GM12878 (cell line): ENCODE measurements at regions not wholly inside any gene's neighbourhood (a gene's known extent, or its start where the extent isn't known, plus 50 kb on each side); places are given as distances from the start of the nearest gene placed in this dataset.

Experiments used
- ATAC-seq: fragments of 200-7000 bp; cut with Tn5 transposase; 3 replicates; pipeline ENCODE4 v1.9.1; 2020; ENCODE audit warnings: mild to moderate bottlenecking, moderate library complexity
- BruUV-seq: library from RNA; stranded (reverse); fragments of 400-500 nt; replicated peaks from 2 replicates; lab custom pipeline; 2021; lab: Mats Ljungman, UMichigan
- CTCF ChIA-PET: fragments of 300-600 bp; sonication (Branson Sonifier 250); formaldehyde crosslinking; extraction: SDS; loops from one replicate; lab custom pipeline; 2021; ENCODE audit warnings: inconsistent platforms; lab: Yijun Ruan, JAX
- POLR2A ChIA-PET: fragments of 350-600 bp; formaldehyde crosslinking; extraction: SDS; loops from one replicate; lab custom pipeline; 2021; ENCODE audit warnings: inconsistent platforms; lab: Charles Lee
- RAD21 ChIA-PET: fragments of 300-600 bp; sonication (Branson Sonifier 250); formaldehyde crosslinking; loops from one replicate; lab custom pipeline; 2023; ENCODE audit warnings: antibody characterized with exemption; ENCODE audit not compliant: unreplicated experiment; lab: Charles Lee
- SMC1A ChIA-PET: fragments of 300-600 bp; sonication (Branson Sonifier 250); formaldehyde crosslinking; loops from one replicate; lab custom pipeline; 2023; ENCODE audit not compliant: unreplicated experiment, uncharacterized antibody; lab: Charles Lee
- DNase-seq: peaks from one replicate; pipeline ENCODE4 v3.0.0-alpha.2; 2011; ENCODE audit warnings: low read depth, low spot score
- FAIRE-seq: peaks from 3 replicates; lab custom pipeline; 2011; peaks lifted over from hg19 to GRCh38; lab: Jason Lieb, UNC
- H2AFZ ChIP-seq: 2 replicates; pipeline ENCODE4 v1.6.0; 2011; ENCODE audit warnings: low read depth, low read length, control low read depth; ENCODE audit not compliant: control insufficient read depth
- H3K27ac ChIP-seq: 2 replicates; pipeline ENCODE4 v1.5.1; 2011; ENCODE audit warnings: control low read depth; ENCODE audit not compliant: control insufficient read depth, insufficient read depth
- H3K27me3 ChIP-seq, 2 experiments: replicated peaks in 1 of 2; 2 replicates each; pipeline versions ENCODE4 v1.6.0 to v1.6.1; 2011; ENCODE audit warnings: low read length in 1 of 2; ENCODE audit not compliant: control insufficient read depth in 2 of 2, insufficient read depth in 2 of 2
- H3K36me3 ChIP-seq, 2 experiments: 2 replicates each; pipeline ENCODE4 v1.5.1; 2011; ENCODE audit warnings: low read length in 1 of 2; ENCODE audit not compliant: control insufficient read depth in 2 of 2, insufficient read depth in 2 of 2
- H3K4me1 ChIP-seq: 2 replicates; pipeline ENCODE4 v1.6.1; 2011; ENCODE audit warnings: mild to moderate bottlenecking, low read length, moderate library complexity, mixed read lengths; ENCODE audit not compliant: control insufficient read depth, insufficient read depth
- H3K4me2 ChIP-seq: 2 replicates; pipeline ENCODE4 v1.6.0; 2011; ENCODE audit warnings: control low read depth; ENCODE audit not compliant: control insufficient read depth, insufficient read depth
- H3K4me3 ChIP-seq: fragments of 200-600 bp; sonication (generic); 2 replicates; pipeline ENCODE4 v1.5.1; 2016
- H3K79me2 ChIP-seq: 2 replicates; pipeline ENCODE4 v1.6.0; 2011; ENCODE audit warnings: low read length; ENCODE audit not compliant: control insufficient read depth, insufficient read depth
- H3K9ac ChIP-seq: 2 replicates; pipeline ENCODE4 v1.8.0; 2011; ENCODE audit warnings: low read length, control low read depth, mixed read lengths; ENCODE audit not compliant: control insufficient read depth, insufficient read depth
- H3K9me3 ChIP-seq: replicated peaks from 3 replicates; pipeline ENCODE4 v1.5.1; 2011; ENCODE audit warnings: mild to moderate bottlenecking, low read length; ENCODE audit not compliant: control insufficient read depth, insufficient read depth
- H4K20me1 ChIP-seq: 2 replicates; pipeline ENCODE4 v1.6.0; 2011; ENCODE audit not compliant: control insufficient read depth, insufficient read depth
- ATF7 ChIP-seq: fragments of 450-650 bp; IDR thresholded peaks from 2 replicates; pipeline ENCODE4 v1.6.1; 2016; ENCODE audit warnings: low read depth, mild to moderate bottlenecking
- IKZF2 ChIP-seq, 2 experiments: fragments of 450-650 bp; IDR thresholded peaks; 2 replicates each; pipeline ENCODE4 v1.6.1; 2017; ENCODE audit warnings: mild to moderate bottlenecking in 2 of 2, moderate library complexity in 2 of 2
- MYB ChIP-seq: fragments of 150-350 bp; IDR thresholded peaks from 2 replicates; pipeline ENCODE4 v1.6.1; 2014; ENCODE audit warnings: mild to moderate bottlenecking, low read depth, low read length, borderline replicate concordance
- RUNX3 ChIP-seq: IDR thresholded peaks from 2 replicates; pipeline ENCODE4 v1.6.1; 2012; ENCODE audit warnings: low read length, inconsistent platforms
- SIN3A ChIP-seq: IDR thresholded peaks from 2 replicates; pipeline ENCODE4 v1.6.1; 2012; ENCODE audit warnings: low read depth, low read length, improper control_type of control experiment
- SMAD1 ChIP-seq: fragments of 450-650 bp; IDR thresholded peaks from 2 replicates; pipeline ENCODE4 v1.6.1; 2018; ENCODE audit warnings: mild to moderate bottlenecking, low read depth; ENCODE audit not compliant: partially characterized antibody
- SREBF1 ChIP-seq: IDR thresholded peaks from 2 replicates; pipeline ENCODE4 v1.6.1; 2012; ENCODE audit warnings: mild to moderate bottlenecking, low read length
- STAT3 ChIP-seq: IDR thresholded peaks from 2 replicates; pipeline ENCODE4 v1.6.1; 2011; ENCODE audit warnings: low read depth, low read length, improper control_type of control experiment
- WGBS: methylation state at CpG from one replicate; pipeline ENCODE4 v1.1.6; 2016; ENCODE audit warnings: low lambda C conversion rate; ENCODE audit not compliant: insufficient replicate concordance, insufficient coverage; ENCODE audit errors: missing lambda C conversion rate; 5-methylcytosine and 5-hydroxymethylcytosine counted together
- in situ Hi-C: fragments of 300-500 bp; cut with MboI; formaldehyde crosslinking; loops from 9 replicates; pipeline ENCODE4 v1.14.3; 2018; ENCODE audit warnings: mixed read lengths
- intact Hi-C: fragments of 100-400 bp; cut with micrococcal nuclease; formaldehyde crosslinking; loops from one replicate; pipeline ENCODE4 v1.14.2; 2022; ENCODE audit not compliant: unreplicated experiment

DNA sequence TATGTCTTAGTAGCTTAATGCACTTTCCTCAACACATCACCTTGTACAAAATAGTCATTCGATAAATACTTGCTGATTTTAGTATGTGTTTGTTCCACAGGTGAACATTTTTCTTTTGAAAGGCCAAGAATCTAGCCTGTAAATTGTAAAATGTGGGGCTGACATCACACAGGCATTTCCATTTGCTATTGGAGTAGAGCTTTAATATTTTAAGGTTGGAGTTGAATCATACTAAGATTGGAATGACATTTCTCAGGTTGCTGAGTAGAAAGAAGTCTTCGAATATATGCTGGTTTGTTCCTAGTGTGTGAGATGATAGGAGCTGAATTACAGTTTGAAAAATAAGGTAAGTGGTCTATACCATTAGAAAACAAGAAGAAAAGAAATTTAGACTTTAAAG is 112.3 kb upstream of the FRY start:
- no TSS peak for BruUV-seq
- Histone ChIP-seq H3K4me2 (no peak overlapping the region), H3K9ac (no peak overlapping the region), H3K27ac (no peak overlapping the region), H3K4me1 (peaks cover 9% of the 10 kb centered on the region; the same call in 1 of the 2 replicates), H3K4me3 (no peak overlapping the region), H3K27me3 (no peaks in the 10 kb centered on the region), H2AFZ (no peak overlapping the region), H4K20me1 (no peaks in the 10 kb centered on the region), H3K9me3 (no peaks in the 10 kb centered on the region), H3K36me3 (no peaks in the 10 kb centered on the region), H3K79me2 (no peaks in the 10 kb centered on the region)
- ChIA-PET SMC1A (interaction anchor here (1.0 to 2.9 kb wide), 7 partner anchors 9 to 88 kb away, joined by 3 to 14 read pairs (median 5); no protein-coding TSS in a partner anchor), RAD21 (interaction anchor here (4.5 kb wide), 1 partner anchor 9 kb away, joined by 29 read pairs; no protein-coding TSS in a partner anchor), POLR2A (no interaction called here), CTCF (interaction anchor here (1.0 to 3.6 kb wide), 5 partner anchors 10 to 246 kb away, joined by 3 to 42 read pairs (median 4); no protein-coding TSS in a partner anchor)
- DNase-seq (no peak), FAIRE-seq (no peak), ATAC-seq (no peak)
- in situ Hi-C loops = no loop called here
- TF ChIP-seq SREBF1 (no peak), SIN3A (no peak), ATF7 (no peak), SMAD1 (no peak), STAT3 (no peak)
- intact Hi-C loops = no loop called here
- WGBS = 82% methylated on average over 2 of the region's 2 CpGs

DNA sequence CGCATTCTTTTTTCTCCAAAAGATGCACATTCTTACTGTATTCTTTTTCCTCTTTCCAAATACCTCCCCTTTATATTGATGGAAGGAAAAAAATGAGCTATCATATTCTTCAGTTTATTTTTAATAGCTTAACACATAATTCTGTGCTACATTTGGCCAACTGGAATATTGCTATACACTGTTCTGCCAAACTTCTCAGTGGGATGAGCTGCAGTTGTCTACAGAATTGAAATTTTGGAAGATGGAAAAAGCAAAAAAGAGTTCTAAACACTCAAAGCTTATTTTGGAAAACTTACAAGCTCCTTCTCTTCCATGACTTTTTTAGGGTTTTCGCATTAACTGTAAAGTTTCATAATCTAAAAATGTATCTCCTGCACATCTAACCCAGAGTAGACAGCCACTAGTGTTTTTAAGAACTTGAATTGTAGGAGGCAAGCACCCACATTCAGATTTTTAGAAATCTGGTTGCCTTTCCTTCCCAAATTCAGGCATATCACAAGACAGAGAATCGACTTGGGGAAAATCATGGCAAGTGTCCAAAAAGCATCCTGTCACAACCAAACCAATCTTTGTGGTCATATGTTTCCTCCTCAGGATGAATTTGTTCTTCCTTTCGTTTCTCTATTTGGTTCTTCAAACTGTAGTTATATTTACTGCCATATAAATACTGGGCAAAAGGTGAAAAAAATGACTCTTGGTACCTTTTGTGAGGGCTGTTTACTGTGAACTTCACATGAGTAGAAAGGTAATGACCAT is 111.4 kb upstream of the FRY start:
- FAIRE-seq (no peak), ATAC-seq (no peak; the same call in 2 of the 3 replicates), DNase-seq (no peak)
- no peak overlapping the region for H3K4me2 ChIP-seq
- H3K9me3 ChIP-seq = no peaks in the 10 kb centered on the region
- WGBS = 49% methylated on average over 4 of the region's 4 CpGs
- in situ Hi-C loops (no loop called here), intact Hi-C loops (no loop called here)
- CTCF ChIA-PET = interaction anchor here (0.6 to 3.6 kb wide), 6 partner anchors 9 to 388 kb away, joined by 3 to 42 read pairs (median 4); no protein-coding TSS in a partner anchor
- H3K4me1 ChIP-seq = peaks cover 9% of the 10 kb centered on the region; the same call in 1 of the 2 replicates
- H3K27me3 ChIP-seq = no peaks in the 10 kb centered on the region
- no peak overlapping the region for H2AFZ ChIP-seq
- POLR2A ChIA-PET = interaction anchor here (1.1 kb wide), 1 partner anchor 9 kb away, joined by 3 read pairs; no protein-coding TSS in a partner anchor
- RAD21 ChIA-PET = interaction anchor here (0.7 to 4.5 kb wide), 4 partner anchors 10 to 395 kb away, joined by 3 to 29 read pairs (median 3); partner anchors contain the start of genes BRCA2 and ZAR1L
- H3K4me3 ChIP-seq = no peak overlapping the region
- BruUV-seq = no TSS peak
- no peak overlapping the region for H3K27ac ChIP-seq
- no peaks in the 10 kb centered on the region for H3K79me2 ChIP-seq
- H4K20me1 ChIP-seq = no peaks in the 10 kb centered on the region
- no peaks in the 10 kb centered on the region for H3K36me3 ChIP-seq
- no peak for TF ChIP-seq MYB
- TF ChIP-seq IKZF2 (IDR thresholded peaks at IDR 0.05) = peak in 1 of 2 experiments; percentile 24; a peak in 1 of 4 replicates
- 0 out of 2 replicates have a peak, but pooled peaks have one; percentile 32 for TF ChIP-seq RUNX3
- SMC1A ChIA-PET = interaction anchor here (1.0 to 2.9 kb wide), 7 partner anchors 9 to 87 kb away, joined by 3 to 14 read pairs (median 5); no protein-coding TSS in a partner anchor
- no peak overlapping the region for H3K9ac ChIP-seq
